ENCODE measurements at regions not wholly inside any gene's neighbourhood (a gene's known extent, or its start where the extent isn't known, plus 50 kb on each side); places are given as distances from the start of the nearest gene placed in this dataset.

DNA sequence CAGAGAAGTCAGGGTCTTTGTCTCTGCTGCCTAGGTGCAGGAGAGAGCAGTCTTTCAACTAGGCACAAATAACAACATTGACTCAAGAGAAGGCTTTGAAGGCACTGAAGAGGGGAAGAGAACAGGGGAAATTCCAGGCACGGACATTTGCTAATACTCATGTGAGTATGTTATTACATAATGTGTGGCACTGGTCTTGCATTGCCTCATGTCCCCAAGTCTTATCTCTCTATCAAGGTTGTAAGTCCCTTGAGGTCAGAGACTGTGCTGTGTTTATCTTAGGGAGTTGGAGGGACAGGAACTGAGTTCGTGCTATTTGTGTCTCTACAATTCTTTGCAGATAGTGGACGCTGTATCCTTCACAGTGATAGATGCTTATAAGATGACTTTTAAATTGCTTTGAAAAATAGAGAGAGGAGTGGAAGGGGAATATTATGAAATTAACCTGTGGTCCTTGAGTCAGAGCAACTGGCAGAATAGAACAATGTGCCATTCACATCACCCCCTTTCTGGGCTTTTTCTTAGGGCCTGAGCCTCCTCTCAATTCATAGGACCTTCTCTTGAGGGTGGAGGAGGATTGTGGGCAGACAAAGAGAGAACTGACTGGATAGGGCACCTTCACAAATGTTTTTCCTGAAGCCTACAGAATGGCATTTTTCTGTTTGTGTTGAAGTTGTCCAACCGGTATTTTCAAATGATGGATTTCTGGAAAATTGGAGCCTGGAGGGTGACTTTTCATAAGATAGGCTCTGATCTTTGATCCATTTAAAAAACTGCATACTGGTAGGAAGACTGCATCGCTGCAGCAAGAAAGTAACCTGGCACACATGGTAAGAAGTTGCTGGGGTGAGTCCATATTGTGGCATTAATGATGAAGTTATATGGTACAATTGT lies 96.6 kb upstream of the CXCR4 start:
- no peak for DNase-seq
- intact Hi-C loops (cut with DNase I): no loop called here

DNA sequence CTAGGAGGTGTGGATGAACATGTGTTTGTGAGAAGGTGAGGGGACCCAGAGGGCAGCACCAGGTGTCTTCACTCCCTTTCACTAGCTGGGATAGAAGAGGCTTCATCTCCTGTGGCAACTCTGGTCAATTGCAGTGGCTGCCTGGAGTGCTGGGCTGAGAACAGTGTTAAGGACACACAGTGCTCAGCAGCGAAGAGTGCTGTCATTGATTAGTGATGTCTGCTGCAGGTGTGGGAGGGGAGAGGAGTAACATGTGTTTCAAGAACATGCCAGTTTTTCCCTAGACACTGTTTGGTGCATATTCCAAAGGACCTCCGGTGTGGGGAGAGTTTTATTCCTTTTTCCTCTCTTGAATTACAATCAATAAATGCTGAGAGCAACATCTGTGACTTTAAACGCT lies 95.9 kb upstream of the CXCR4 start:
- intact Hi-C loops (cut with DNase I): no loop called here
- DNase-seq: no peak

DNA sequence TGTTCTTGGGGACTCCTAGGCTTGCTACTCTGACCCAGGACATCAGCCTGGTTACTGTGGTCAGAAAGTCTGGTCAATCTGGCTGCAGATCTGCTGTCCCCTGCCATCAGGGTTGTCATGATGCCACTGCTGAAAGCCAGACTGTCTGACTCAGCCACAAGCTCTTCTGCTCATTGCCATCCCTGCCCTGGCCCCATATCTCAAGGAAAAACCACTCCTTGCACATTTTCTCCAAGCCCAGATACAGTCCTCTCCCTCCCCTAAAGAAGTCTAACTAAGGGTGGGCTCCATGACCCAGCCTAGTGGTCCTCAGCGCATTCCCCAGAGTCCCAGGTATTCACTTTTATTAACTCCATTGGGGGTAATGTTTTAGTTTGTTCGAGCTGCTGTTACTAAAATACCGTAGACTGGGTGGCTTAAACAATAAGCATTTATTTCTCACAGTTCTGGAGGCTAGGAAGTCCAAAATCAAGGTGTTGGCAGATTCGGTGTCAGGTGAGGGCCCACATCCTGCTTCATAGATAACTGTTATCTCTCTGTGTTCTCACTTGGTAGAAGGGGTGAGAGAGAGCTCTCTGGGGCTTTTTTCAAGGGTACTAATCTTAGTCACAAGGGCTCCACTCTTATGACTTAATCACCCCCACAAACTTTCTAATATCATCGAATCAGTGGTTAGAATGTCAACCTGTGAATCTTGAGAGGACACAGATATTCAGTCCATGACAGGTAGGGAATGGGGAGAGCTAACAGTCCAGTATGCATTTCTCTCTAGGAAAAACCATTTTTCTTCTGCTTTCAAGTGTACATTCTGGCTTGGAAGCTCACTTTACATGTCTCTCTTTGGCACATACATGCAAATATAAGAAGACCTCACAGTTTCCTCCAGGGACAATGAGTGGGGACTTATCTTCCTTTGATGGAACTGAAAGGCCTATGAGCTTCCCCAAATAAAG lies 94.8 kb upstream of the CXCR4 start:
- no peak for DNase-seq
- intact Hi-C loops (cut with DNase I): no loop called here

DNA sequence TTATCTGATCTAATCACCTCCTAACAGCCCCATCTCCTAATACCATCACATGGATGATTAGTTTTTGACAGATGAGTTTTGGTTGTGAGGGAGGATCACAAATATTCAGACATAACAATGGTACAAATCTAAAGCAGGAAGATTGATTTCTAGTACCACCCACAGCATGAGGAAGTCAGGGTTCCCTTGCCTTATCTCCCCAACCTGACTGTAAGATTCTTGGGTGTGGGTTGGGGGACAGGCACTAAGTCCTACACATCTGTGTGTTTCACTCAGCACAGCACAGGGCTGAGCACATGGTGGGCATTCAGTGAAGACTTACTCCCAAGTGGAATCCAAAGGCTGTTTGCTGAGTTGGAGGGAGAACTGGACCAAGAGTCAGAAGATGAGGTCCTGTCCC lies 93.8 kb upstream of the CXCR4 start:
- DNase-seq: no peak
- intact Hi-C loops (cut with DNase I): no loop called here

DNA sequence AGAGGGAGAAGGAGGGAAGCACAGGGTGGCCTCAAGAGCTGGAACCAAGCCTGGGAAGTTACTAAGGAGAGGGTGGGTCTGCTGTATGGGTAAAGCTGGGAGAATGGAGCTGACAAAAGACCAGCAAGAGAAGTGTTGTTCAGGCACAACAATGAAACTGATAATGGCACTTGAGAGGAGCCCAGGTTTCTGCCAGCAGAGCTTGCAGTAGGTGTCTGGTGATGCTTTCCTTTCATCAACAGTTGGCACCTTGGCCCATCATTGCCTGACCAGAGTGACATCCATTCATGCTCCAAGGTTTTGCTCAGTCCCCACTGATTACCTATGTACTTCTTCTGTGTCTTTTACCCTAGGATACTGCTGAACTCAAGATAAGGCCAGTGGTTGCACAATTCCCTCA lies 92.9 kb upstream of the CXCR4 start:
- intact Hi-C loops (cut with DNase I): no loop called here
- no peak for DNase-seq

DNA sequence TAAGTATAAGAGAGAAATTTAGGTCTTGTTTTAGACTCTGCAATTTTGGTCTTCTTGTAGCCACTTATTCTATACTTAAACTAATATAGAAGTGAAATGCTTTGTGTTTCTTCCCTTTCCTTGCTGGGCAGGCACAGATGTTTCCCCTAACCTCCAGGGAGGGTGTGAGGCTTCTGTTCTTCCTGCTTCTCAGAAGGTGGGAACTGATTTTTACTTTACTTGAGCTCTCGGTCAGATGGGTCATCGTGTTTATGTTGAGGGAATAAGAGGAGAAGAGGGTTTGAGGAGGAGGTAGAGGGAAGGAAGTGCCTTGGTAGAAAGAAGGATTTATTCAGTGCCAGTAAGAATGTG lies 92.5 kb upstream of the CXCR4 start:
- DNase-seq: no peak
- intact Hi-C loops (cut with DNase I): no loop called here

DNA sequence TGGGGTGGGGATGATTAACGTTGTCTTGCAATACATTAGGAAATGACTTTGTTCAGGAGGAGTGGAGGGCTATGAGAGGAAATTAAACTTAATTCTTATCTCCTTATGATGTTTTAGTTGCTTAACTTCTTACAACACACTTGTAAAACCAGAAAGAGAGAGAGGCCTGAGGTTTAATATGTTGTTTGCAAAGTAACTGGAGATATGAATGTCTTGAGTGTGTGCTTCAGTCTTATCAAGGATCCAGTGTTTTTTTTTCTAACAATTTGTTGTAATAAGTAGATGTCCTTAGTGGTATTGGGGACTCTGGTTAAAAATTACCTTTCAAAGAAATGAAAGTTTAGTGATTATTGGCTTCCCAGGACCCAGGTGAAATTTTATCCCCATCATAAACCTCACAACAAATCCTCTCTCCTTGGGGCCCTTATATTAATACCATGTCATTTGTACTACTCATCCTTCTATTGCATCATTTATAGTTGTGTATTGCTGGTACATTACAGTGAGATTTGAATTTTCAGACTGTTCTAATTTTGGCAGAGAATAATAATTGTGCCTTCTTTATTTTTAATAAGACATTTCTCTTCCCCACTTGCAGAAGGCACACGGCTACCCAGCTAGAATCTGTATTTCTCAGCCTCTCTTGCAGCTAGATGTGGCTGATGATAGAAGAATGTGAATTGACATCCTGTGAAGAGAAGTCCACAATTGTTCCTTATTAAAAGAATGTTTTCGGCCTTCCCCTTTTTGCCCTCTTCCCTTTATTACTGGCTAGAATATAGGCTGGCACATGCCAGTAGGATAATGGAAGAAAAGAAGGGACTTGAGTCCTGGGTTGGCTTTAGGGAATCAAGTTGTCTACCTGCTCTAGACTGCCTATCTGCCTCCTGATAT lies 91.9 kb upstream of the CXCR4 start:
- intact Hi-C loops (cut with DNase I): no loop called here
- no peak for DNase-seq

DNA sequence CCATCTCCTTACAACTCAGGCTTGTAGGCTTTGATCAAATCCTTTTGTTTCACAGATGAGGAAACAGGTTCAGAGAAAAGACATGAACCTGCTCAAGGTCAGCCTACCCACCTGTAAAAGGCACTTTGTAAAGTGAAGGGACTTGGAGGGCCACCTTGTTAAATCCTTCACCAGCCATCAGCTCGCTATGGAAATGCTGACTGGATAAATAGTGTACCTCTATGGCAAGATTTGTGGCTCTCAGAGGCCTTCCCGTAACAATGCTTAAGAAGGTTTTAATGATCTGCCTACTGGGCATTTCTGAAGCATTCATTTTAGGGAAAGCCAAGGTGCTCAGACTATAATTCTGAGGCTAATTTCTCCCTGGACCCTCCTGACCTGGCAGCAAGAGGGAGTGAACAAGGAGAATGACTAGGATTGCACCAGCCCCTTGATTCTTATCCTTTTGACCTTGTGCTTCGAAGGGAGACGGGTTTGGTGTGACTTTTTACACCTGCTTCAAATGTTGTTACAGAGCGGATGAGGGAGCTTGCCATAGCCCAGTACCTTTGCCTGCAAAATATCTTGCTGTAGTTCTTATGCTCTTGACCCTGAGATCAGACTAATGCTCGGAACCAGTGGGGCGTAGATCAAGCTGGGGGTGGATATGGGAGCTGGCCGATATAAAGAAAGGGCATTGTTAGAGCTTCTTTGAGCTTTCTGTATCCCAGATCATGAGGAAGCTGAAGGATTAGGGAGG lies 90.9 kb upstream of the CXCR4 start:
- intact Hi-C loops (cut with DNase I): no loop called here
- no peak for DNase-seq

DNA sequence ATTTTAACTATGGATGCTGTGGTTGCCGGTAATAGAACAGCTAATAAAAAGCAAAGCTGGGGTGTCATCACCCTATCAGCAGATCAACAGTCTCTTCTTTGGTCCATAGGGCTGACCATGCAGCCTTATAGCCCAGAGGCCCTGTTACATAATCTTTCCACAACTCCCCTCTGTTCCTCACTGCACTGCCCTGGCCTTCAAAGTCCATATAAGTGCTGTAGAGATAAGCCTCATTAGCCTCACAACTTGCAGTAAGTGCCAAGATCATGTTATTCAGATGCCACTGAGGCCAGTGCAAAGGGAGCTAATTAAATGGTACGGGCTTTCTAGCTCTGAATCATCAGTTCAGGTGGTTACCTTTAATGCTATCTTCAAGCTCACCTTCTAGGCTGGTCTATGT lies 89.7 kb upstream of the CXCR4 start:
- no peak for DNase-seq
- intact Hi-C loops (cut with DNase I): no loop called here

DNA sequence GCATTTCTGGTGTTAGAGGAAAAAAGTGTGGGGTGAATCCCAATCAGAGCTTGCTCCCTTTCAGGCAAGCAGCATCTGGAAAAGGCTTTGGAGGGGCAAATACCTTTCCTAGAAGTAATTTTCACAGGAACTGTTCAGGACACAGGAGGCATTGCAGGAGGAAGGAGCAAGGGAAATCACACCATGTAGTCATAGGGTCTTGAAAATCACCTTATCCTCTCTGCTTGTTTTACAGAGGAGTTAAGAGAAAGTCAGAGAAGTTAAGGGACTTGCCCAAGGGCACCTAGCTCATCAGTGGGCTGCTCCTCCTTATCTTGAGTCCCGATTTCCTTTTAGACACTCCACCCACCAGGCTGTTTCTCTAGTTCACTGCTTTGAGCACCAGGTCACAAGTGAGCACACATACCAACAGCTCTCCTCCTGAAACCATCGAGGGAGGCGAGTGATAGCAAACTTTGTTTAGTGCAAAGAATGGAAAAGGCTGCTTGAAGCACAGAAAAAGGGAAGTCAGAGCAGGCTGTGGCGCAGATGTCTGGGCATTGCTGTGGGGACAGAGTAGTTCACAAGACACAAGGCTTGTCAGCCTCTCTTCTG lies 89.2 kb upstream of the CXCR4 start:
- intact Hi-C loops (cut with DNase I): no loop called here
- peak in 2 of 42 donors; percentile 17 to 24 for DNase-seq

DNA sequence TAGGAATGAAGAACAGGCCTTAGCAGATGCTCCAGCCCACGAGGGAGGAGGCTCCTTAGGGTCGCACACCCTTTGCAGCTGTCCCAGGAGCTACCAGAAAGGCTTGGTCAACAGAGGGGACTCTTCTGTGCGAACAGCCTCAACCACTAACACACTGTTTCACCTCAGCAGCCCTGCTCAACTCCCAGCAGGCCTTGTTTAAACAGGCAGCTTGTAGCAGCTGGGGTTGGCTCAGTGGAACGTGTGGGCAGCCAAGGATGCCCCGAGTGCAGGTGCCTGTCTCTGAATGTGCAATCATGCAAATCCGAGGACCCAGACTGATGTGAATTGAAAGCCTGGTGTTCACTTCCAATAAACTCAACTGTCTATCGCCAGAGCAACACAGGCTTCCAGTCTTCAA lies 88.7 kb upstream of the CXCR4 start:
- intact Hi-C loops (cut with DNase I): no loop called here

DNA sequence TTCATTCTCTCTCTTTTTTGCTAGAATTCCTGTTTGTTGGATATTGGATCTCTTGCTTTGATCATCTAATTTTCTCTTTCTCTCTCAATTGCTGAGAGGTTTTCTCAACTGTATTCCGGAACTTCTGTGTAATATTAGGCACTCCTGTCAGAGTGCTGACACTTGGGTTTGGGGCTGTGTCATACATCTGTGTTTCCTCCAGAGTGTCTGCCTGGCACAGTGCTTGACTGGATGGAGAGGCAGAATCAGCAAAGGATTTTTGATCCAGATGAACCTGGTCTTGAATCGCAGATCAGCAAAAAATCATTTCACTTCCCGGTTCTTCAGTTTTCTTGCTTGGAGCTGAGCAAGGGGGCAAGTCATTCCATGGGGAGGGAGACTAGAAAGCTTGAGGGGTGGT lies 87.7 kb upstream of the CXCR4 start:
- intact Hi-C loops (cut with DNase I): no loop called here
- peak in 2 of 42 donors; percentile 8 to 13 for DNase-seq

More for the DNA sequence above, 88.7 kb upstream of the CXCR4 start:
- peak in 7 of 42 donors; percentile 10 to 41 (median 21) for DNase-seq

DNA sequence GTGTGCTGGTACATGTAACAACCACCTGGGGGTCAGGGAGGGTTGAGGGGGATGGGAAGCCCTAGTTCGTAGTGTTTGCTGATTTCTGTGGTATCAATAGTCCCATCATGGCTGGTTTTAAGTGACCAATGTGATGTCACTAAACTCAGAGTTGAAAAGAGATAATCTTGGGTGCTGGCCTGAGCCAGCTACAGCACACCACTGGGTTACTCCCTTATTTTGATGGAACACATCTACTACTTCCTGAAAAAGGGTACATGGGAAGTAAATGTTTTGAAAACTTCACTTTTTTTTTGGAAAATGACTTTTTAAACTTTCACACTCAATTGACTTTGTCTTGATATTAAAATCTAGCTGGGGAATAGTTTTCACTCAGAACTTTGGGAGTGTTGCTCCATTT lies 87.0 kb upstream of the CXCR4 start:
- intact Hi-C loops (cut with DNase I): no loop called here

DNA sequence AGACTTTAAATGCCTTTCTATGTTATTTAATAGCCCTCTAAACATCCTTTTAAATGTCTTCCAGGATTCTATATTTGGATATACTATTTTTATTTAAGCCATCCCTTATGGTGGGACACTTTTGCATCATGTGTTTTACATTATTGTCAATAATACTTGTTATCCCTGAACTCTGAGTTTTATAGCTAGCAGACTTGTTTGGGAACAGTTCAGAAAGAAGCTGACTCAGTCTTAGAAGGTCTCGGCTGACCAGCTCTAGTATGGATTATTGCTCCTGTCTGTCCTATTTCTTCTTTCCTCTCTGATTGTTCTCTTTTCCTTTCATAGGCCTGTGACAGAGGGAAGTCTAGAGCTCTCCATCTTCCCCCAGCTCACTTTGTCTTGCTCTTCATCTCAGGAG lies 77.3 kb upstream of the CXCR4 start:
- intact Hi-C loops (cut with DNase I): no loop called here
- no peak for DNase-seq

More for the DNA sequence above, 87.0 kb upstream of the CXCR4 start:
- no peak for DNase-seq

DNA sequence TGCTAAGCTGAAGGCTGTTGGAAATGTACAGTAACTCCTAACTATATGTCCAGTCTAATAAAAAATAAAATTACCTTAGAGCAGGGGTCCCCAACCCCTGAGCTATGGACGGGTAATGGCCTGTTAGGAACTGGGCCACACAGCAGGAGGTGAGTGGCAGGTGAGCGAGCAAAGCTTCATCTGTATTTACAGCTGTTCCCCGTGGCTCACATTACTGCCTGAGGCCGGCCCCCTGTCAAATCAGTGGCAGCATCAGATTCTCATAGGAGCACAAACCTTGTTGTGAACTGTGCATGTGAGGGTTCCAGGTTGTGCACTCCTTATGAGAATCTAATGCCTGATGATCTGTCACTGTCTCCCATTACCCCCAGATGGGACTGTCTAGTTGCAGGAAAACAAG lies 73.1 kb upstream of the CXCR4 start:
- intact Hi-C loops (cut with DNase I): no loop called here
- no peak for DNase-seq

DNA sequence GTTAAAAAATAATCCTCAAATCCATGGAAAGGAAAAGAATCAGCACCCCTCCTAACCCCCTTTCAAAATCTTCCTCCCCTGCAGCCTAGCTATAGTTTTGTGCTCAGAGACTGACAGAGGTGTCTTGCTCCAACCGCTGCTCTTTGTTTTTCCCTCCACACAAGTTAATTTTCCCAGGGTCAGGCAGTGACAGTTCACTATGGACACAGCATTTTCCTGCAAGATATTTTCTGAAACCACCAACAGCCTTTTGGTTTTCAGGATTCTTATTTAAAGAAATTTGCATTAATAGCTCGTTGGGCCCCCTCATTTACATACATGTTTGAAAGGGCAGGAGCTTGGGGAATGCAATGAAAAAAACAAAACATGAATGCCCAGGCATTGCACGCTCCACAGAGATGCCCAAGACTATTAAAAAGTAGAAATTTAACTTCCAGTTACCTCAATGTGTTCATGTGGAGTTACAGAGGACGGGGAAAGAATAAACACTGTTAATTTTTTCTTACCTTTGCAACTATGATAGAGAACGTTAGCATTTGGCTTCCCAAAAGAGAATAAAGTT lies 71.4 kb upstream of the CXCR4 start:
- no peak for DNase-seq
- intact Hi-C loops (cut with DNase I): no loop called here

DNA sequence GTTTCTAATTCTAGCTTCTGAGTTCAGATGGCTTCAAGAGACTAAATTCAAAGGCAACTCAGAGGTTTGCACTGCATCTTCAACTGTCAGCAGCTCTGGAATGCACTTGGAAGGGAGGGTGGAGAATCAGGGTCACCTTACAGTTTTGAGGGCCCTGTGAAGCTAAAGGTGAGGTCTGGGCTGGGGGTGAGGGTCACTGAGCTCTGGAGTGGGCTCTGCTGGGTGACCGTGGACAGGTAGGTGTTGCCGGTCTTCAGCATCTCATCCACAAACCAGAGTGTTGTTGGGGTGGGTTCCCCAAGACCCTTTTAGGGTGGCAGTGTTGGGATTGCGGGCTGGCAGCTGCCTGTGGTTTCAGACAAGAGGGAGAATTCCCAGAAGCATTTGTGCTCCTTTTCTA lies 70.1 kb upstream of the CXCR4 start:
- no peak for DNase-seq
- intact Hi-C loops (cut with DNase I): no loop called here
